Right ventricle myocardium inferior (tissue), 1 donor: ENCODE measurements at regions not wholly inside any gene's neighbourhood (a gene's known extent, or its start where the extent isn't known, plus 50 kb on each side); places are given as distances from the start of the nearest gene placed in this dataset.

Source experiments
- ATAC-seq: fragments of 200-7000 bp; cut with Tn5 transposase; one replicate; pipeline ENCODE4 v1.9.1; 2020; ENCODE audit warnings: mild to moderate bottlenecking, moderate library complexity
- DNase-seq: peaks from one replicate; pipeline ENCODE4 v3.0.0; 2021; ENCODE audit errors: missing footprints
- intact Hi-C: fragments of 100-400 bp; cut with DNase I; formaldehyde crosslinking; loops from one replicate; pipeline ENCODE4 v1.11.0; 2022
- donor health status: DM: no; HTN: yes; CAD: no; lungs with severe emphysema.

- no peak for DNase-seq
- intact Hi-C loops = no loop called here
- ATAC-seq = no peak
These were observed 160.1 kb upstream of the CPNE8 start for GRCh38 chr12:39065455-39065854.

GRCh38 chr12:39064708-39065107 is 159.3 kb upstream of the CPNE8 start:
- no peak for DNase-seq
- ATAC-seq = no peak
- intact Hi-C loops = no loop called here

- no peak for DNase-seq
These were observed 157.0 kb upstream of the CPNE8 start for GRCh38 chr12:39062266-39062996.

GRCh38 chr12:39061576-39061975 is 156.2 kb upstream of the CPNE8 start:
- intact Hi-C loops = no loop called here
- ATAC-seq (no peak), DNase-seq (no peak)

More at GRCh38 chr12:39062266-39062996, 157.0 kb upstream of the CPNE8 start:
- intact Hi-C loops = no loop called here
- ATAC-seq = no peak

- DNase-seq (no peak), ATAC-seq (no peak)
- intact Hi-C loops = no loop called here
These were observed 143.0 kb upstream of the CPNE8 start for GRCh38 chr12:39048395-39048794.

GRCh38 chr12:39047539-39048262 is 142.3 kb upstream of the CPNE8 start:
- ATAC-seq (no peak), DNase-seq (no peak)
- intact Hi-C loops = no loop called here

- DNase-seq = no peak
- intact Hi-C loops = no loop called here
- ATAC-seq = no peak
These were observed 139.4 kb upstream of the CPNE8 start for GRCh38 chr12:39044754-39045153.

GRCh38 chr12:39043424-39043822 is 138.0 kb upstream of the CPNE8 start:
- intact Hi-C loops = no loop called here
- ATAC-seq (no peak), DNase-seq (no peak)

GRCh38 chr12:39040275-39040674 is 134.9 kb upstream of the CPNE8 start:
- ATAC-seq (no peak), DNase-seq (no peak)
- intact Hi-C loops = no loop called here

GRCh38 chr12:39037115-39037514 is 131.7 kb upstream of the CPNE8 start:
- intact Hi-C loops = no loop called here
- ATAC-seq = no peak
- no peak for DNase-seq

GRCh38 chr12:39036105-39036504 is 130.7 kb upstream of the CPNE8 start:
- DNase-seq = no peak
- intact Hi-C loops = no loop called here
- ATAC-seq = no peak

GRCh38 chr12:39033782-39034181 is 128.4 kb upstream of the CPNE8 start:
- no peak for ATAC-seq
- no peak for DNase-seq
- intact Hi-C loops = no loop called here

GRCh38 chr12:39032448-39032847 is 127.1 kb upstream of the CPNE8 start:
- intact Hi-C loops = no loop called here
- no peak for DNase-seq

GRCh38 chr12:39032034-39032433 is 126.6 kb upstream of the CPNE8 start:
- intact Hi-C loops = no loop called here
- DNase-seq (no peak), ATAC-seq (no peak)

More at GRCh38 chr12:39032448-39032847, 127.1 kb upstream of the CPNE8 start:
- ATAC-seq = no peak

GRCh38 chr12:39028382-39028781 is 123.0 kb upstream of the CPNE8 start:
- no peak for DNase-seq
- intact Hi-C loops = no loop called here
- no peak for ATAC-seq

- DNase-seq (no peak), ATAC-seq (no peak)
- intact Hi-C loops = no loop called here
These were observed 107.5 kb upstream of the CPNE8 start for GRCh38 chr12:39012870-39013269.

GRCh38 chr12:39011166-39011565 is 105.8 kb upstream of the CPNE8 start:
- intact Hi-C loops = no loop called here
- no peak for ATAC-seq
- no peak for DNase-seq

GRCh38 chr12:39010406-39010805 is 105.0 kb upstream of the CPNE8 start:
- no peak for ATAC-seq
- intact Hi-C loops = no loop called here
- no peak for DNase-seq

GRCh38 chr12:39007619-39008018 is 102.2 kb upstream of the CPNE8 start:
- DNase-seq = no peak
- ATAC-seq = no peak
- intact Hi-C loops = no loop called here

- intact Hi-C loops = no loop called here
- DNase-seq (no peak), ATAC-seq (no peak)
These were observed 100.9 kb upstream of the CPNE8 start for GRCh38 chr12:39006286-39006685.
